HG03135 (cell line): ENCODE measurements at regions not wholly inside any gene's neighbourhood (a gene's known extent, or its start where the extent isn't known, plus 50 kb on each side); places are given as distances from the start of the nearest gene placed in this dataset.
"Not testable (repeated sequence)": the region's sequence is repeated elsewhere in the genome, so short reads cannot be mapped to it uniquely, and the experiment has no call there.

Experiments used
- ATAC-seq: cut with Tn5 transposase; IDR thresholded peaks from one replicate; pipeline ENCODE4 v1.9.1; 2021; ENCODE audit warnings: mild to moderate bottlenecking, moderate library complexity; ENCODE audit not compliant: unreplicated experiment

- ATAC-seq, result no peak
These were observed 219.1 kb downstream of the PHLDA1 start for GRCh38 chr12:75812271-75813018.

- no peak for ATAC-seq
These were observed 221.8 kb downstream of the PHLDA1 start for GRCh38 chr12:75809746-75810145.

- ATAC-seq, result no peak
These were observed 224.1 kb downstream of the PHLDA1 start for GRCh38 chr12:75807494-75807893.

GRCh38 chr12:75805905-75806304, 225.7 kb downstream of the PHLDA1 start:
- no peak for ATAC-seq

- ATAC-seq, result no peak
These were observed 226.3 kb downstream of the PHLDA1 start for GRCh38 chr12:75805320-75805719.

GRCh38 chr12:75798136-75798926, 233.2 kb downstream of the PHLDA1 start:
- ATAC-seq, result no peak

- no peak for ATAC-seq
These were observed 236.5 kb downstream of the PHLDA1 start for GRCh38 chr12:75795125-75795524.

GRCh38 chr12:75792687-75793086, 238.9 kb downstream of the PHLDA1 start:
- ATAC-seq, result no peak

GRCh38 chr12:75790219-75790618, 241.4 kb downstream of the PHLDA1 start:
- no peak for ATAC-seq

- ATAC-seq, result not testable (repeated sequence)
These were observed 244.4 kb downstream of the PHLDA1 start for GRCh38 chr12:75787146-75787545.

- no peak for ATAC-seq
These were observed 245.5 kb downstream of the PHLDA1 start for GRCh38 chr12:75786070-75786469.

GRCh38 chr12:75784591-75784990, 247.0 kb downstream of the PHLDA1 start:
- no peak for ATAC-seq

GRCh38 chr12:75783093-75783877, 248.3 kb downstream of the PHLDA1 start:
- no peak for ATAC-seq

- no peak for ATAC-seq
These were observed 249.5 kb downstream of the PHLDA1 start for GRCh38 chr12:75782069-75782581.

GRCh38 chr12:75781532-75782046, 250.0 kb downstream of the PHLDA1 start:
- ATAC-seq, result no peak

GRCh38 chr12:75779891-75780496, 251.6 kb downstream of the PHLDA1 start:
- ATAC-seq, result no peak

- ATAC-seq, result peak; percentile 64
These were observed 257.1 kb downstream of the PHLDA1 start for GRCh38 chr12:75774261-75775052.

GRCh38 chr12:75773377-75773776, 258.2 kb downstream of the PHLDA1 start:
- no peak for ATAC-seq

GRCh38 chr12:75771023-75771422, 259.6 kb upstream of the KRR1 start:
- no peak for ATAC-seq

GRCh38 chr12:75767957-75768356, 256.5 kb upstream of the KRR1 start:
- no peak for ATAC-seq
